Ureter (tissue), 1 donor: ENCODE measurements at regions not wholly inside any gene's neighbourhood (a gene's known extent, or its start where the extent isn't known, plus 50 kb on each side); places are given as distances from the start of the nearest gene placed in this dataset.

Experiments used
- DNase-seq: peaks from one replicate; pipeline ENCODE4 v3.0.0-alpha.2; 2020; ENCODE audit warnings: low spot score
- donor health status: DM: yes; HTN: yes; CAD: no.

DNA sequence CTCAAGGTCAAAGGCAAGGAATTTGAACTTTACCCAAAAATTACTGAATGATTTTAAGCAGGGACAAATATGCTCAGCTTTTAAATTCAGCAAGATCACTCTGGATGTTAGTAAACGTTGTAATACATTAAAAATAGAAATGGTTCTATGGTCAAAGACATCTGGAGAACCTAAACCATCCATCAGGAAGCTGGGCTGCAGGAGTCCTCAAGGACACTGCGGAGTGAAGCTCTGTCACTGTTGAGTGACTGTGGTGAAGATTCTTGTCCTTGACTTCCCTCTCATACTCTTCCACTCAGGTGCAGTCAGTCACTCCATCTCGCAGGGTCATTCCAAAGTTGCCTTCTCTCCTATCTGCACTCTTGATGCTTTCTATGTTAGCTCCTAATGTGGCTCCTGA, 450.7 kb downstream of the FOXO1 start:
- DNase-seq = no peak

DNA sequence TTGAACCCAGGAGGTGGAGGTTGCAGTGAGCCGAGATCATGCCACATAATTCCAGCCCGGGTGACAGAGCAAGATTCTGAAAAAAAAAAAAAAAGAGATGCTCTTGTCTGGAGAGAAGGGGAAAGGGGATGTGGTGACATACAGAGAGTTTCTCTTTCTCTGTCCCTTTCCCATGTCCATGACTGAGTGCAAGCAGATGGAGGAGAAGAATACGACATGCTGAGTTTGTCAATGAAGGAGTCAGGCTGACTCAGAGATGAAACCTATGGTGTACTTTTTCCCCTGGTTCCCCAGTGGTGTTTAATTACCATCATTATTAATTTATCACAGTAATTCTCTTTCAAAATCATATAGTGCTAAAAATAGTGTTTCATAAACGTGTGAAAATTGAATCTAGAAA, 448.8 kb downstream of the FOXO1 start:
- DNase-seq = no peak

DNA sequence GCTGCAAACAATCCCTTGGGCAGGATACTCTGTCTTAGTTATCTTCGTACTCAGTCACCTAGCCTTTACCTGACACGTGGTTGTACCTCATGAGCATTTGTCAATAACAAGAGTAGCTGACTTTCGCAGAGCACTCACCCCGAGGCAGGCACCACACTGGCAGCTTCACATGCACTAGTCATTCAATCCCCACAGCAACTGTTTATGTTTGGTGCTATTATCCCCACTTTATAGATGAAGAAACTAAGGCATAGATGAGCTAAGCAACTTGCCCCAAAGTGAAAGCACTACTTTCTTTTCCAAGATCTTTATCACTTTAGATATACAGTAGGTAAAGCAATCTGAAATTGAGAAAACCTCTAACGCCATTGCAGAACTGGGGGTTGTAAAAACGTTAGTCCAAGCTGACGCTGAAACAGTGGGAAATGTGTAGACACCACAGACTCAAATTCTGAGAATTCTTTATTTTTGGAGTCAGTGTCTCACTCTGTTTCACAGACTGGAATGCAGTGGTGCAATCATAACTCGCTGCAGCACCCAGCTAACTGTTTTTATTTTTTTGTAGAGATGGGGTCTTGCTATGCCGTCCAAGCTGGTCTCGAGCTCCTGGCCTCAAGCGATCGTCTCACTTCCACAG, 446.0 kb downstream of the FOXO1 start:
- no peak for DNase-seq

DNA sequence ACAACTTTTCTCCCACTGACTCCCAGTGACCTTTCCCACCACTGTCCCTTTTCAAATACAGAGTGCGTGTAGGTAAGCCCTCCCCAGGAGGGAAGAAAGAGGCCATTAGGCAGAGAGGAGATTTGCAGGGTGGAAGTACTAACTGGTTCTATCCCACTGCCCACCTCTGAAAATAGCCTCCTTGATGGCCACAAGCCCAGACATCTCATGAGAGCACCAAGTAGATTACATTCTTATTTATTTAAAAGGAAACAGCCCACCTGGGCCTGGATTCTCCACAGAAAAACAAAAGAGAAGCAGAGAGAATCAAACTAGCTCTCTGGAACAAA, 445.3 kb downstream of the FOXO1 start:
- DNase-seq = no peak

DNA sequence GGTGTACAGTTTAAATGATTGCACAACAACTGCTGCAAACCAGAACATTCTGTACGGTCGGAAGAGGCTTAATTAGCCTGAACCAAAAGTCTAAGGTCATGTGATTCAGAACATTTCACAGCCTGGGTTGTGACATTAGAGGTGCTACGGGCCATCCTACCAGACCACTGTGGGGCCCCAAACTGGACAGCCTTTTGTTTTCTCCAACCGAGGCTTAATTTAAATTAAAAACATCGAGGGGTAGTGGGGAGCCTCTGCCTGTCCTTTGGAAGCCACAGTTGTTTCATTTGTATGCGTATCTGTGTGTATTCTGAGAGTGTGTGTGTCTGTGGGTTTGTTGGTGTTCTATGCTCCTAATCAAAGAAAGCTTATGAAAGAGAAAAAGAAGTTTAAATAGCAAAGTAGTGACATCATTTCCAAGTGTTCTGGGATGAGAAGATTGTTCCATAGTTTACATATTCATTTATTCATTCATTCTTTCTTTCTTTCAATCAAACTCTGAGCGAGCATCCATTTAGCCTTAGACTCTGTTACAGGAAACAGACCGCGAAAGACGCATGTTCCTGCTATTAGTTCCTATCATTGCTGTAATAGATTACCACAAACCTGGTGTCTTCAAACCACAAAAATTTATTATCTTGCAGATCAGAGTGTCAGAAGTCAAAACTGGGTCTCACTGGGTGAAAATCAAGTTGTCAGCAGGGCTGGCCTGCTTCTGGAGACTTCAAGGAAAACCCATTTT, 444.8 kb downstream of the FOXO1 start:
- no peak for DNase-seq

DNA sequence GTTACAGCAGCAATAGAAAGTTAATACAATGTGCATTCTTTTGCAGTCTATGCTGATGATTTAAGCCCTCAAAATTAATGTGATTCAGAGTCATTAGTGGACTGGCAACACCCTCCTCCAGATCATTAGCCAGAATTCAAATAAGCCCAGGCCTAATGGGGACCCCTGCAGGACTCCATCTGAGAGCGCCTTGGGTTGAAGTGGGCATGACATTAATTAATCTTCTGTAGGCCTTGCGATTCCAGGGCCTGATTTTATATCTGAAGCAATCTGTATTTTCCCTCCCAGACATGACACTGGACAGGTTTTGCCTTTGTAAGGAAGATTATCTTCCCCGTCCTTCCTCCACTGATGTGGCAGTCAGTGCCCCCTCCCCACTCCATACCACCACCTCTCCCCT, 442.9 kb downstream of the FOXO1 start:
- DNase-seq = no peak

DNA sequence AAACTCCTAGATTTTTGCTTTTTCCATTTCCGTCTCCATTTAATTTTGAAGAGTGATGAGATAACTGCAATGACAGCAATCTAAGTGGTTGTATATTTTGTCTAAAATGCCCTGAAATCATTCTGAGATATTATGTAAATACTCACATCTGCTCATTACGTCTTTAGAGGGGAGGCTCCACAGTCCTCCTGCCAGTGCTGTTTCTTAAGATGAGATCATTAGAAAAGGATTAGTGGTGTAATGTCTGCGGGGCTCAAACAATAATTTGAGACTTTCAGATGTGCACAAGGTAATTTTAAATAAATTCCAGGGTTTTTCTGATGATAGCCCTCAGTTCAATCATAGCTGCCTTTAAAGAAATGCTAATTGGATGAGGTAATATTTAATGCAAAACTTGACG, 437.9 kb downstream of the FOXO1 start:
- no peak for DNase-seq

DNA sequence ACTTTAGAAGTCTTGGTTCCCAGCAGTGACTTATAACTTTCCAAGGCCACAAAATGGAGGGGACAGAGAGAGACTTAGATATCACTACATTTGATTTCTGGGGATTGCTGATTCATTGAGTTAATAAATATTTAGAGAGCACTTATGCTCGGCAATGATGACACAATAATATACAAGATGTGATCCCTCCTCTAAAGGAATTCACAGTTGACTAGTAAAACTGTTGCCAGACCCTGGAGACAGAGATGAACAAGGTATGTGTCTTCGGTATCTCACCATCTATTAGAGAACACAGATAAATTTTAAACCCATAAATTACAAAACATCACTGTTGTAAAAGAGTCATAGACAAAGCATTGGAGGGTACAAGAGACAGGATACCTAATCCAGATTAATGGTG, 437.5 kb downstream of the FOXO1 start:
- DNase-seq = no peak

DNA sequence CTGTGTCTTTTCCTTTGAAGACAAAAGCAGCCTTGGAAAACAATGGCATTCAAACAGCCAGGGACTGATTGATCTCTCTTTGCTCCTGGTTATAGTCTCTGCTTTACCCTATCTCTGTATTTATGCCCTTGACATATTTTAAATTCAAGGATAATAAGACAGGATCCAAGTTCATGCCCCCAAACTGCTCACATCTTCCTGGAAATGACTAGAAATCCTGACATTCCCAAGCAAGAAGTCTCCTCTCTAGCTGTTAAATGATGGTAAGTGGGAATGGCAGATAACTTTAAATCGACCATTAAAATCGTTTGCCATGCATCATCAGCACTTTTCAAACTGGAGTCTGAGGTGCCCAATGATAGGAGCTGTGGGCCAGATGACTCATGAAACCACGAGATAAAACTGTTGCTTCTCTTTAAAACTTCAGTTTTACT, 435.6 kb downstream of the FOXO1 start:
- no peak for DNase-seq

DNA sequence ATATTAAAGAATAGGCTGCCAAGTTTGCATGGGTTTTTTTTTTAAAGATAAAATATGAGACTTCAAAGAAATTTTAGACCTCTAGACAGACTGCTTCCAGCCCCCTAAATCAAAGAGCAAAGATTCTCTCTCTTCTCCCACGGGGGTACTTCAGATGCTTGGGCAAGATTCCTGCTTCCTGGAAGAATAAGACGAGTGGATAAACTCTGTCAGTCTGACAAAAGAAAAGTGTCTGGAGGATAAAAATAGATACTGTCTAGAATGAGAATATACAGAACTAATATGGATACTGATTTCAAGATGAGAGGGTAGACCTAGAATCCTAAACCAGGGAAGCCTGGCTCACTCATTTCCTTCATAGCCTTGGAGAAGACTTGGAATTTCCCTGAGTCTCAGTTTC, 435.1 kb downstream of the FOXO1 start:
- DNase-seq = no peak

DNA sequence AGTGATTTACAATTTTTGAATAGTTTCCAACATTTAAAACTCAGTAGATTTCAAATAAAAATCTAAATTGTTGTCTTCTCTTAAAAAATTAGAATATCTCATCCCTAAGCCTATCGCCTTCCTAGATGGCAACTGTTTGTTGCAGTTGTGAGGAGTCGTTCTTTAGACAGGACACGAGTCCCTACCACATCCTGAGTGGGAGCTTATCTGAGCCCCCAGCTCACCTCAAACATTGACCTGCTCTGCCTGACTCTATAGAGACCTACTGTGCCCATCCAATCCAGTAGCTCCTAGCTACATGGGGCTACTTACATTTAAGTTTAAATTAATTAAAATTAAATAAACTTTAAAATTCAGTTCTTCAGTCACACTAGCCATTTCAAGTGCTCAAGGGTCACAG, 434.7 kb downstream of the FOXO1 start:
- DNase-seq = no peak

DNA sequence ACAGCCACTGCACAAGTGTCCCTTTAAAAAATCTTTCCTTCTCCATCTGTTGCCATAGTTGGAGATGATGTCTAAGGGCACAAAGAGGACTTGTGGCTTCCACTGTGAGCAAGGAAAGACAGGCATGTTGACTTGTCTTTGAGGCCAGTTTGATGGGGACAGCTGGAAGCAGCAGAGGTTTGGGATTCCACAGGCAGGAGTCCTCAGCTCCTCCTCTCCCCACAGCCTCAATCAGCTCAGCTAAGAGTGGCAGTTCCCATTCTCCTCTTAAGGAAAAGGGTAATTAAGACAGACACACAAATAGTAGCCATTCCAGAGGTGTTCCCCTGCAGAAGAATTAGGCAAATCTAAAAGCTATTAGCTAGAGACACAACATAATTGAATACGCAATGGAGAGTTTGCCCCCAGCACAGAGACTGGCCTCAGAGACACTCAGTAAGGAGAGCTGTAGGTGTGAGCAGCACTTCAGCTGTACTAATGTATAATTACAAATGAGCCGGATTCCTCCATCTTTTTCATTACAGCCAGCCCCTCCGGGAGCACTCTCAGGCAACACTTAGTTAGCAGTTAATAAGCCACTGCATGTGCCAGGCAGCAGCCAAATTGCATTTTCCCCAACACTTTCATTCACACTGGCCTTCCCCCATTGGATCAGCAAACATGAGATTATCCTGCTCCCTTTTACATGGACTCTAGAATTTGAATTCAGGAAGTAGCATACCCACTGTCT, 434.0 kb downstream of the FOXO1 start:
- no peak for DNase-seq

DNA sequence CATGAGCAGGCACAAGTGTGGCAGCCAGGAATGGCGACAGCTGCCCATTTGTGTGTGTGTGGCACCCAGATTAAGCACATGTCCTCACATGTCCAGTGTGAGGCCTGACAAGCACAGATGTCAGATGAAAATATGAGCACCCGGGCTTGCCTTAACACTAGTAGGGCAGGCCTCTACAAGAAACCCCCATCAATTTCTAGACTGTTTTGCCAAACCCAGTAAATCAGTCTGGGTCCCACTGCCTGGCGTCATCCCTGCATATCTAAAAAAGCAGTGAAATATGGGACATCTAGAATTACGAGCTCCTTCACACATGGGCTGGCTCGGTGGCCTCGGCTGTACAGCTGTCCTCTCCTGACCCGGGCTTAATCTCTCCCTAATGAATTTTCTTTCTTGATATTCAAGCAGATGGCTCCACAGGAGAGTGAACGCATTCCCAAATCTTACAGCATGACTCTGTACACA, 432.7 kb downstream of the FOXO1 start:
- DNase-seq = peak; percentile 56

DNA sequence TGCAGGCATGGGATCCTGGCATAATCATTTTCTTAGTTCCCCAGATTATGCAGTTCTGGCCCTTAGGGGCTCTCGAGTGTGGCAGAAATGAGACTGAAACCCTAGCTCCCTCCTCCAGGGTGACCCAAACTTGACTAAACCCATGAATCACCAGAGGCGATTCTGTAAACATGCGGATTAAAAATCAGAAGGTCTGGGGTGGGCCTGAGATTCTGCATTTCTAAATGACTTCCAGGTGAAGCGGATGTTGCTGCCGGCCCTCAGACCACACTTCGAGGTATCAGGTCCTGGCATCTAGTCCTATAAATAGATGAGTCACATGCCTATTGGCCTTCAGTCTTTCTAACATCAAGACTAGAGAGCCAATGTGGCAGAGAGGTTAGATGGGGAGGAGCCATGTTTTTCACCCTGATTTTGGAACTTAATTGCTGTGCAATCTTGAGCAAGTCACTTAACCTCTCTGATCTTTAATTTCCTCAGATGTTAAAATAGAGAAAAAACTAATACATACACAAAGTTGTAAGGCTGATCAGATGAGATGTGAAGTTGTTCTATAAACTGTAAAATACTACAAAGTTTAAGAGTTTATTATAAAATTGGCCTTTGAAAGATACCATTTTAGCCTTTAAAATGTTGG, 431.2 kb downstream of the FOXO1 start:
- DNase-seq = no peak

DNA sequence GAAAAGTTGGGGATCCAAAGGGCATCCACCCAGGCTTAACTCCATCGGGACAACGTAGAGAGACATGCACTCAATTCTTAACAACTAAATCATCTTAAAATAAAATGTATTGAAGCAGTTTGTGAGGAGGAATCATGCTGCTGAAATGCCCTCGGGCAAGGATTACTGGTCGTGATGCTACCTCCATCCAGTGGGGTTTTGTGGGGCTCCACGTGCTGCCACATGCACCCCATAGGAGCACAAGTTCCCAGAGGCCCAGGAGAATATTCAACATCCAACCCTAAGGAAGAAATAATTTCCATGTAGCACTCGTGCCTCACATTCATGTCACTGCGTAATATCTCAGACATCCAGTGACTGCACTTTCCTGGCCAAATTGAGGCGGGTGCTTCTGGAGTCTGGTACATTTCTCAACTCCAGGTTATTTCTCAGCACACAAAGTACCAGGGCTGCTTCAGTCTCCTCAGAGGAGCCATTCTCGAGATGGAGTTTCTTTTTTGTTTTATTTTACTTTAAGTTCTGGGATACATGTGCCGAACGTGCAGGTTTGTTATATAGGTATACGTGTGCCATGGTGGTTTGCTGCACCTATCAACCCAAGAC, 429.8 kb downstream of the FOXO1 start:
- no peak for DNase-seq

DNA sequence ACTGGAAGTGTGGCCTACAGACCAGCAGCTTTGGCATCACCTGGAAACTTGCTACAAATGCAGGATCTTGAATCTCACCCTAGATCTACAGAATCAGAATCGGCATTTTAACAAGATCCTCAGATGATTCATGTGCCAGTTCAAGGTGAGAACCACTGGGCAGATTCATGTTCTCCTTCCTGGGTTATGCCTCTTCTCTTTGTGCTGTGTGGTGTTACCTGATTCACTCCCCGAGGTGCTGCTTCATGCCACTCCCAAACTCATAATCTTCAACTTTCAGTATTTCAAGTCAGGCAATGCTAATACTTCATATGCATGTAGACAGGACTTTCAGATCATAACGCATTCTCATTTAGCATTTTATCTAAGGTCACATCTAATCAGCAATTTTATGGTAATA, 427.7 kb downstream of the FOXO1 start:
- no peak for DNase-seq

DNA sequence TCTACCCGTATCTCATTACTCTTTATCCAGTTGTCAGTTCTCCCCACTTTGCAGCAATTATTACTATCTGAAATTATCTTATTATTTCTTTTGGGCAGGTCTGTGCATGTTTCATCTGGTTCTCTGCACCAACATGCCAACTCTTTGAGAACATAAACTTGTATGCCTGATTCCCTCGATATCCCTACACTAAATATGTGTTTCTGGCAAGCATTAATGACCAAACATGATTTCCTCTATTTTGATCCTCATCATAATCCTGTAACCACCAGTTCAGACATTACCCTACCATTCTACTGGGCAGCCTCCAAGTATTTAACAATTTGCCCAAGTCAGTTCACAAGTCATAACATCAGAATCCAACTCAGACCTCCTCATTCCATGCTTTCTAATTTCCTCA, 426.1 kb downstream of the FOXO1 start:
- no peak for DNase-seq

DNA sequence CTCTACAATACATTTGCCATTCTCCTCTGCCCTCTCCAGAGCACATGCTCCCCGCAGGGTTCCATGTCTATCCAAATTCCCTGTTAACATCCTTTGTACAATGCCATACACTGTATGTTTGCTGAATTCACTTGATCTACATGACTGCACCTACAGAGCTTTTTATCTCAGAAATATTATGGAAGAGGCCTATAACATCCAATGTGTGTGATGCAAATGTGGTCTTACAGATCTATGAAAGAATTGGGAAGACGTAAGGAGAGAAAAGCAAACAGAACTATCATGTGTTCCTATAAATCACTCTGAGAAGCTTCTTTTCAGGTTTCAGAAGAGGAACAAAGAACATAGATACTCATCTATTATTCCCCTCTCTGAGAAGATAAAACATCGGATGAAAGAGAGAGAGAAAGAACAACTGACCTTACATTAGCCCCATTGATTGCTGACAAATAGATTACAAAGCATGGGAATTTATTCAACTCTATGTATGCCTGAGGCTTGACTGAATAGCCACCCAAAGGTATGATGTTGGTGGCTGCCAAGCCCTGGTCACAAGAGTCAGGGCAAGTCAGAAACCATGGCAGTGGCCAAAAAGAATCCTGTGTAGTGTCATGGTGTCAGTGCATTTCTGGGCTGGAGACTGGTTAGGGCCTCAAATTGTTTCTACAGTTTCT, 425.2 kb downstream of the FOXO1 start:
- no peak for DNase-seq

DNA sequence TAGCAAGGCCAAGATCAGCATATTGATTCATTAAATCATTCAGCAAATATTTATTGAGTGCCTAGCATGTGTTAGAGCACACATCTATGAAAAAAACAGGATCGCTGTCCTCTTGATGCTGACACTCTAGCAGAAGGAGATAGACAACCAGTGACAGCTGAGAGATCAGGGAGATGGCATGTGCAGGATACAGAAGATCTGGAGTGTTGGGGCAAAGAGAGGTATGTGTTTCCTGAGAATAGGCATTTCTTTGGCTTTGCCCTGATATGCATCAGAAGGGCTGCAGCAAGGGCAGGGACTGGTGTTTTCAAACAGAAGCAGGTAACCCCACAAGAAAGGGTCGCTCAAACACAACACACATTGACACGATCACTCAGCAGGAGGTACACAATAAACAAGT, 423.4 kb downstream of the FOXO1 start:
- no peak for DNase-seq

DNA sequence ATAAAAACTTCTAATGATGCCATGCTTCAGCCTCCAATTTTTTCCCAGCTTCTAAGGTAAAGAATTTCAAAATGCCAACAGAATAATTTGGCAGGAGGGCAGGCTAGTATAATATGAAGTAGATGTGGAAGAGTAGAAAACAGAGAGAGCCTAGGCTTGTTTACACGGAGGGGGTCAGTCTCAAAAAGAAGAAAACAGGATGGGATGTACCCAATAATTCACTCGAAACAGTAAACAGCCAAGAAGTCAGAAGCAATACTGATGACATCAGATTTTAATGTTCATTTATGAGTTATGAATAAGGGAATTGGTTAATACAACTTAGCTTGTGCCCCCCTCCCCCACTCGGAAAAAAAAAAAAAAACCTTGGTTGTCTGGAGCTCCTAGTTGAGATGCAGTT, 422.5 kb downstream of the FOXO1 start:
- no peak for DNase-seq

DNA sequence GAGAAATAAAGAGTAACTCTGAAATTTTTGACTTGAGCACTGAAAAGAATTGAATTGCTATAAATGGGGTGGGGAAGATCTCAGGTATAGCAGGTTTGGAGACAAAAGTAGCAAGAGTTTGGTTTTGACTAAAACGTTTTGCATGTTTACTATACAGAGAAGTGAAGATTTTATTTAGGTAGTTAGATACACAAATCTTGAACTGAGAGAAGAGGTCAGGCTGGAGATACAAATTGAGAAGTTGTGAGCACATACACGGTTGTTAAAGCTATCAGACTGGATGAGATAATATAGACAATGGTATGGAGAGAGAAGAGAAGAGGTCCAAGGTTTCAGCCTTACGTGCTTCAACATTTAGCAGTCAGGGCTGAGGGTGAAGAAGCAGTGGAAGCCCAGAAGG, 420.9 kb downstream of the FOXO1 start:
- DNase-seq = no peak

DNA sequence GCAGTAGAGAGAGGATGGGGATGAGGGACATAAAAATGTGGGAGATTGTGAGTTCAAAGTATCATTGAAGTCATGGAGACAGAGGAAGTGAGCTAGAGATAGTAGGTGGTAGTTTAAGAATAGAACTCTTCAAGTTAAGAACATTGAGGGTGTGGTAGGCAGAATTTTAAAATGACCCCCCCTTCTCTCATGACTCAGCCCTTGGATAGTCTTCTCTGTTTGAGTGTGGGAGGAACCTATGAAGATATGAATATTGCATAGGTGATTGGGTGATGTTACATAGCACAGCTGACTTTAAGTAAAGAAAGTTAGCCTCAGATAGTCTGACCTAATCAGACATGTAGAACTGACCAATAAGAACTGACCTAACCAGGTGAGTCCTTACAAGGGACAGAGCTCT, 418.6 kb downstream of the FOXO1 start:
- no peak for DNase-seq
